Kidney epithelial cell (primary cell): ENCODE measurements at regions not wholly inside any gene's neighbourhood (a gene's known extent, or its start where the extent isn't known, plus 50 kb on each side); places are given as distances from the start of the nearest gene placed in this dataset.

Source experiments
- DNase-seq: peaks from one replicate; pipeline ENCODE4 v3.0.0-alpha.2; 2010; ENCODE audit warnings: low read depth
- H3K27me3 ChIP-seq: 2 replicates; pipeline ENCODE4 v1.6.0; 2011; ENCODE audit warnings: low read length; ENCODE audit not compliant: control insufficient read depth, insufficient read depth
- H3K36me3 ChIP-seq: 2 replicates; pipeline ENCODE4 v1.5.1; 2011; ENCODE audit warnings: low read length; ENCODE audit not compliant: control insufficient read depth, insufficient read depth
- H3K4me3 ChIP-seq: 2 replicates; pipeline ENCODE4 v1.5.1; 2011; ENCODE audit warnings: low read depth, mild to moderate bottlenecking, control low read depth, low read length
- TF ChIP-seq, protein P1 (sequence below): IDR thresholded peaks from 2 replicates; pipeline ENCODE4 v1.5.1; 2011; ENCODE audit warnings: mild to moderate bottlenecking, moderate library complexity, low read length, control low read depth, inconsistent platforms; ENCODE audit not compliant: insufficient read depth, poor library complexity, severe bottlenecking

GRCh38 chr13:58463841-58464240, 832.3 kb downstream of the PCDH17 start:
- no peak for DNase-seq
- Histone ChIP-seq H3K36me3 (no peaks in the 10 kb centered on the region), H3K27me3 (no peaks in the 10 kb centered on the region), H3K4me3 (no peak overlapping the region)
- TF ChIP-seq, protein P1, sequence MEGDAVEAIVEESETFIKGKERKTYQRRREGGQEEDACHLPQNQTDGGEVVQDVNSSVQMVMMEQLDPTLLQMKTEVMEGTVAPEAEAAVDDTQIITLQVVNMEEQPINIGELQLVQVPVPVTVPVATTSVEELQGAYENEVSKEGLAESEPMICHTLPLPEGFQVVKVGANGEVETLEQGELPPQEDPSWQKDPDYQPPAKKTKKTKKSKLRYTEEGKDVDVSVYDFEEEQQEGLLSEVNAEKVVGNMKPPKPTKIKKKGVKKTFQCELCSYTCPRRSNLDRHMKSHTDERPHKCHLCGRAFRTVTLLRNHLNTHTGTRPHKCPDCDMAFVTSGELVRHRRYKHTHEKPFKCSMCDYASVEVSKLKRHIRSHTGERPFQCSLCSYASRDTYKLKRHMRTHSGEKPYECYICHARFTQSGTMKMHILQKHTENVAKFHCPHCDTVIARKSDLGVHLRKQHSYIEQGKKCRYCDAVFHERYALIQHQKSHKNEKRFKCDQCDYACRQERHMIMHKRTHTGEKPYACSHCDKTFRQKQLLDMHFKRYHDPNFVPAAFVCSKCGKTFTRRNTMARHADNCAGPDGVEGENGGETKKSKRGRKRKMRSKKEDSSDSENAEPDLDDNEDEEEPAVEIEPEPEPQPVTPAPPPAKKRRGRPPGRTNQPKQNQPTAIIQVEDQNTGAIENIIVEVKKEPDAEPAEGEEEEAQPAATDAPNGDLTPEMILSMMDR, result no peak

GRCh38 chr13:58467176-58467575, 835.6 kb downstream of the PCDH17 start:
- TF ChIP-seq, protein P1, result no peak
- DNase-seq, result no peak
- no peaks in the 10 kb centered on the region for H3K27me3 ChIP-seq
- H3K36me3 ChIP-seq, result no peaks in the 10 kb centered on the region
- H3K4me3 ChIP-seq, result no peak overlapping the region

- Histone ChIP-seq H3K36me3 (no peaks in the 10 kb centered on the region), H3K4me3 (no peak overlapping the region), H3K27me3 (no peaks in the 10 kb centered on the region)
- TF ChIP-seq, protein P1, result no peak
- DNase-seq, result no peak
Measured at GRCh38 chr13:58472483-58472882, 840.9 kb downstream of the PCDH17 start.

GRCh38 chr13:58474581-58474980, 843.0 kb downstream of the PCDH17 start:
- TF ChIP-seq, protein P1, result no peak
- Histone ChIP-seq H3K4me3 (no peak overlapping the region), H3K27me3 (no peaks in the 10 kb centered on the region), H3K36me3 (no peaks in the 10 kb centered on the region)
- no peak for DNase-seq

GRCh38 chr13:58476206-58476918, 844.8 kb downstream of the PCDH17 start:
- no peak overlapping the region for H3K4me3 ChIP-seq
- DNase-seq, result no peak
- TF ChIP-seq, protein P1, result no peak
- H3K27me3 ChIP-seq, result no peaks in the 10 kb centered on the region
- no peaks in the 10 kb centered on the region for H3K36me3 ChIP-seq

DNA sequence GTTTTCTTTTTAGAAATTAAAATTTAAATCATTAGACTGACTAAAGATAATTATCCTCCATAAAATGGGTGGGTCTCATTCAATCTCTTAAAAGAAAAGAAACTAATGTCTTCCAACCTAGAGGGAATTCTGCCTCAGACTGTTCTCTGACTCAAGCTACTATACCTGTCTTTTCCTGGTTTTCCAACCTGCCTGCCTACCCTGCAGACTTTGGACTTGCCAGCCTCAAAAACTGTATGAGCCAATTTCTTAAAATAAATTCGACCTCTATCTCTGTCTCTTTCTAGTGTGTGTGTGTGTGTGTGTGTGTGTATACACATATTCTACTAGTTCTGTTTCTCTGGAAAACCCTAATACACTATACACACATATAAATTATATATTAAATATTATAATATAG, 847.3 kb downstream of the PCDH17 start:
- no peaks in the 10 kb centered on the region for H3K36me3 ChIP-seq
- DNase-seq, result no peak
- H3K27me3 ChIP-seq, result no peaks in the 10 kb centered on the region
- TF ChIP-seq, protein P1, result no peak
- no peak overlapping the region for H3K4me3 ChIP-seq
